Breast epithelium (tissue), 3 donors: ENCODE measurements at regions not wholly inside any gene's neighbourhood (a gene's known extent, or its start where the extent isn't known, plus 50 kb on each side); places are given as distances from the start of the nearest gene placed in this dataset.

ENCODE experiments used
- CTCF ChIP-seq, 3 donors: fragments of 450-650 bp; IDR thresholded peaks; one replicate each; pipeline ENCODE4 v1.5.1; 2016 to 2017; ENCODE audit warnings: antibody characterized with exemption in 3 of 3, mild to moderate bottlenecking in 3 of 3, moderate library complexity in 3 of 3
- POLR2A ChIP-seq: fragments of 450-650 bp; IDR thresholded peaks from one replicate; pipeline ENCODE4 v1.6.1; 2016; ENCODE audit warnings: antibody characterized with exemption, mild to moderate bottlenecking, moderate library complexity

- no peak for TF ChIP-seq CTCF (IDR thresholded peaks at IDR 0.05)
- TF ChIP-seq POLR2A: no peak
These were observed 308.7 kb downstream of the GBA3 start for GRCh38 chr4:23001478-23001877.
